Immature natural killer cell (primary cell): ENCODE measurements at regions not wholly inside any gene's neighbourhood (a gene's known extent, or its start where the extent isn't known, plus 50 kb on each side); places are given as distances from the start of the nearest gene placed in this dataset.
"Not testable (repeated sequence)": the region's sequence is repeated elsewhere in the genome, so short reads cannot be mapped to it uniquely, and the experiment has no call there.

Source experiments
- DNase-seq, 3 donors: peaks; one replicate each; pipeline ENCODE4 v3.0.0; 2022; ENCODE audit warnings: mixed read lengths in 1 of 3
- H3K27ac Mint-ChIP-seq, 6 donors: one replicate each; pipeline ENCODE4 v1.8.0; 2020; ENCODE audit warnings: mixed read lengths in 6 of 6, mild to moderate bottlenecking in 5 of 6, inconsistent platforms in 4 of 6, moderate library complexity in 3 of 6
- H3K27me3 Mint-ChIP-seq, 3 donors: one replicate each; pipeline ENCODE4 v1.8.0; 2020 to 2021; ENCODE audit warnings: low read depth in 3 of 3, mild to moderate bottlenecking in 3 of 3, mixed read lengths in 3 of 3, moderate library complexity in 3 of 3, inconsistent platforms in 1 of 3
- H3K36me3 Mint-ChIP-seq, 3 donors: one replicate each; pipeline ENCODE4 v1.8.0; 2020; ENCODE audit warnings: mixed read lengths in 3 of 3, inconsistent platforms in 2 of 3, mild to moderate bottlenecking in 2 of 3
- H3K4me1 Mint-ChIP-seq, 2 donors: one replicate each; pipeline ENCODE4 v1.8.0; 2020; ENCODE audit warnings: inconsistent platforms in 2 of 2, mild to moderate bottlenecking in 2 of 2, mixed read lengths in 2 of 2, moderate library complexity in 1 of 2
- H3K4me3 Mint-ChIP-seq, 5 donors: one replicate each; pipeline ENCODE4 v1.8.0; 2020; ENCODE audit warnings: mild to moderate bottlenecking in 5 of 5, mixed read lengths in 5 of 5, inconsistent platforms in 3 of 5, moderate library complexity in 3 of 5
- H3K9me3 Mint-ChIP-seq, 6 donors: one replicate each; pipeline ENCODE4 v1.8.0; 2020; ENCODE audit warnings: mild to moderate bottlenecking in 6 of 6, mixed read lengths in 6 of 6, inconsistent platforms in 4 of 6, moderate library complexity in 3 of 6

DNA sequence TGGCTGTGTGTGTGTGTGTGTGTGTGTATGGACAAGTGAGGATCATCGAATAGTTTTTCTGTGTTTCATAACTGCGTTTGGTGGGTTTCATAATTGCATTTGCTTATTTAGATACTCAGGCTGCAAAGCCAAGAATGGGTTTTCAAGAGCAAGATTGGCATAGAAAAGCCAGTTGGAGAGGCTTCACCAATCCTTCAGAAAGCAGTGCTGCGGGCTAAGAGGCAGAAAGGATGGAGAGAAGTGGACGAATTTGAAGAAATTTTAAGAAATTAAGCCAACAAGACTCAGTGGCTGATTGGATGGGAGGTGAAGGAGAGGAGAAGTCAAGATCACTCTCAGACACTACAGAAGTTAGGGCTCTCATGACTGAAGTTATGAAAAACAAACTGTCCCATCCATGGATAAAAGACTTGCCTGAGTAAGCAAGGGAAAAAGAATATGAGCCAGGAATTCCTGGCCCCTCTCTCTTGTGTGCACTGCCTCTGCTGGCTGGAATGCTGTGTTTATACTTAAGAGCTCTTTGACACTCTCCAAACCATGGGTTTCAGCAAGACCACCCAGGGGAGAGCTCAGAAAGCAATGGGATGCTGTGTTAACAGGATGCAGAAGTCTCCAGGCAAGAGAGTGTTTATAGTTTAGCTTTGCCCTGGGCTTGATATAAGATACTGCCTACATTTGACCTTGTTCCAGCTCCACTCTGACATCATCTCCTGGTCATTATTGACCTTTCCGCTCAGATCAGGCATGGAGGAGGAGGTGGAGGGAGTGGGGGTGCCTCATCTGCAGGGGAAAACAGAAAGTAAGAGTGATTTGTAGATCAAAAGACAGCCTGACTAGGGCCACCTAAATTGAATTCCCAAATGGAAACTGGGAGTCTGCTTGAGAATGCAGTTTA lies 232.0 kb upstream of the PLXNA2 start:
- Mint-ChIP-seq H3K36me3 (no peaks in the 10 kb centered on the region), H3K27me3 (no peaks in the 10 kb centered on the region), H3K4me3 (no peak overlapping the region), H3K4me1 (no peaks in the 10 kb centered on the region), H3K27ac (no peak overlapping the region), H3K9me3 (peaks cover 0 to 4% (median 0%) of the 10 kb centered on the region in 6 donors)
- no peak for DNase-seq

DNA sequence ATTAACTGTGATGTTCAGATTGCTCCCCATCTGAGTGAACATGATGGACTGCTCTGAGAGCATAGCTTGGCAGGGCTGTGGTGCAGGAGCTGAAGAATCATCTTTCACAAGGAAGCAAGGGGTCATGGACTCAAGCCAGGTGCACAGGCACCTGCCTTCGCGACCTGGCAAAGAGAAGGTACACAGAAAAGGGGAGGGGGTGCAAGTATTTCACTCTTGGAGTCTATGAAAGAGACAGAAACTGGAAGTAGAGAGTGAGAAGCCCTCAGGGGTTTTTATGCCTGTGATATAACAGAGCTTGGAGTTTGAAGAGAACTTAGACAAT lies 232.6 kb upstream of the PLXNA2 start:
- Mint-ChIP-seq H3K4me3 (no peak overlapping the region), H3K27me3 (no peaks in the 10 kb centered on the region), H3K36me3 (no peaks in the 10 kb centered on the region), H3K9me3 (peaks cover 0 to 4% (median 0%) of the 10 kb centered on the region in 6 donors), H3K27ac (no peak overlapping the region), H3K4me1 (no peaks in the 10 kb centered on the region)
- DNase-seq: no peak

DNA sequence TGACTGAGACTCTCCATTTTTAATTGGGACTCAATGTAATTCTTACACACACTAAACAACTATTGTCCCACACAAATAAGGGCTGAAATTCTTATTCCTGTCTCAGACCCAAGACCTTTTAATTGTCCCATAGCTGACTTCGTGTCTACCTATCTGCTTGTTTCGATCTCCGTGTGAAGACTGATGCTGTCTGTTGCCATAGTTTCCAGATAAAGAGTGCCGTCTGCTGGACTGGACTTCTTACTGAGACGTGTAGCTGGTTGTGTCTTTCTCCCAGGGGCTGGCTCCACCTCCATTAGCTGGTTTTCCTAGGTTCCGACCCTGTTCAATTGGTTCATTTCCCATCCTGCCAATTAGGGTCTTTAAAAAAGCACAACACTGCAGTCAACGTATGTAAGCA lies 235.3 kb upstream of the PLXNA2 start:
- Mint-ChIP-seq H3K4me3 (no peak overlapping the region), H3K36me3 (no peaks in the 10 kb centered on the region), H3K9me3 (peaks cover 0 to 4% (median 0%) of the 10 kb centered on the region in 6 donors), H3K4me1 (no peaks in the 10 kb centered on the region), H3K27ac (no peak overlapping the region), H3K27me3 (peaks cover 0 to 3% (median 1%) of the 10 kb centered on the region in 3 donors)
- no peak for DNase-seq

DNA sequence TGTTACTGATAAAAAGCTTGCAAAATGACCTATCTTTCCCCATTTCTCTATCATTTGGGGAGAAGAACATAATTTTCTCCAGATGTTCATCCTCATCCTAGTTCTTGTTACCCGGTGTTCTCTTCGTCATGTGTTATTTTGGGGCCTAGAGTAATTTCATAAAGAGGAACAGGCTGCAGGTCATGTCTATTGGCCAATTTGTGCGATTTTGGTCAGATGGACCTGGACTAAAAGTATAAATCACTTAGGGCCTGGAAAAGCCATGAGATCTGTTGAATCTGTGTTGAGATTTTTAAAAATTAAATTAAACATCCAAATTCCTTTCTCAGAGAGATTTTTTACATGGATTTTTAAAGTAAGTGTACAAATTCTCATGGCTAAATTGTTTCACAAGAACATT lies 241.3 kb upstream of the PLXNA2 start:
- peaks cover 0 to 3% (median 1%) of the 10 kb centered on the region in 3 donors for H3K27me3 Mint-ChIP-seq
- H3K9me3 Mint-ChIP-seq: peaks cover 0 to 2% (median under 1%) of the 10 kb centered on the region in 6 donors
- H3K27ac Mint-ChIP-seq: no peak overlapping the region
- no peaks in the 10 kb centered on the region for H3K36me3 Mint-ChIP-seq
- H3K4me1 Mint-ChIP-seq: no peaks in the 10 kb centered on the region
- no peak for DNase-seq
- no peak overlapping the region for H3K4me3 Mint-ChIP-seq

DNA sequence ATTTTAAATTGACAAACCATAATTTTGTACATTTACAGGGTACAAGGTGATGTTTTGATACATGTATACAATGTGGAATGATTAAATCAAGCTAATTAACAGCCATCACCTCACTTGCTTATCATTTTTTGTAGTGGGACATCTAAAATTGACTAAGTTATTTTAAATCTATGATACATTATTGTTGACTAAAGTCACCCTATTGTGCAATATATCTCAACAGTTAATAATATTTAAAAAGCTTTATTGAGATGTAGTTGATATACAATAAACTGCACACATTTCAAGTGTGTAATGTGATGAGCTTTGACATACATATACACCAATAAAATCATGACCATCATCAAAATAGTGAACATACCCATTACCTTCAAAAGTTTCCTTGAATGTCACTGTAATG lies 242.5 kb upstream of the PLXNA2 start:
- H3K27me3 Mint-ChIP-seq: peaks cover 0 to 5% (median 1%) of the 10 kb centered on the region in 3 donors
- no peaks in the 10 kb centered on the region for H3K4me1 Mint-ChIP-seq
- H3K36me3 Mint-ChIP-seq: no peaks in the 10 kb centered on the region
- peaks cover 0 to 2% (median under 1%) of the 10 kb centered on the region in 6 donors for H3K9me3 Mint-ChIP-seq
- no peak overlapping the region for H3K27ac Mint-ChIP-seq
- H3K4me3 Mint-ChIP-seq: no peak overlapping the region
- DNase-seq: no peak

DNA sequence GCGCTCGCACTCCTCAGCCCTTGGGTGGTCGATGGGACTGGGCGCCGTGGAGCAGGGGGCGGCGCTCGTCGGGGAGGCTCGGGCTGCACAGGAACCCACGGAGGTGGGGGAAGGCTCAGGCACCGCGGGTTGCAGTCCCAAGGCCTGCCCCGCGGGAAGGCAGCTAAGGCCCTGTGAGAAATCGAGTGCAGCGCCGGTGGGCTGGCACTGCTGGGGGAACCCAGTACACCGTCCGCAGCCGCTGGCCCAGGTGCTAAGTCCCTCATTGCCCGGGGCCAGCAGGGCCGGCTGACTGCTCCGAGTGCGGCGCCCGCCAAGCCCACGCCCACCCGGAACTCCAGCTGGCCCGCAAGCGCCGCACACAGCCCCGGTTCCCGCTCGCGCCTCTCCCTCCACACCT lies 244.2 kb upstream of the PLXNA2 start:
- H3K27ac Mint-ChIP-seq, H3K36me3 Mint-ChIP-seq: not testable (repeated sequence)

DNA sequence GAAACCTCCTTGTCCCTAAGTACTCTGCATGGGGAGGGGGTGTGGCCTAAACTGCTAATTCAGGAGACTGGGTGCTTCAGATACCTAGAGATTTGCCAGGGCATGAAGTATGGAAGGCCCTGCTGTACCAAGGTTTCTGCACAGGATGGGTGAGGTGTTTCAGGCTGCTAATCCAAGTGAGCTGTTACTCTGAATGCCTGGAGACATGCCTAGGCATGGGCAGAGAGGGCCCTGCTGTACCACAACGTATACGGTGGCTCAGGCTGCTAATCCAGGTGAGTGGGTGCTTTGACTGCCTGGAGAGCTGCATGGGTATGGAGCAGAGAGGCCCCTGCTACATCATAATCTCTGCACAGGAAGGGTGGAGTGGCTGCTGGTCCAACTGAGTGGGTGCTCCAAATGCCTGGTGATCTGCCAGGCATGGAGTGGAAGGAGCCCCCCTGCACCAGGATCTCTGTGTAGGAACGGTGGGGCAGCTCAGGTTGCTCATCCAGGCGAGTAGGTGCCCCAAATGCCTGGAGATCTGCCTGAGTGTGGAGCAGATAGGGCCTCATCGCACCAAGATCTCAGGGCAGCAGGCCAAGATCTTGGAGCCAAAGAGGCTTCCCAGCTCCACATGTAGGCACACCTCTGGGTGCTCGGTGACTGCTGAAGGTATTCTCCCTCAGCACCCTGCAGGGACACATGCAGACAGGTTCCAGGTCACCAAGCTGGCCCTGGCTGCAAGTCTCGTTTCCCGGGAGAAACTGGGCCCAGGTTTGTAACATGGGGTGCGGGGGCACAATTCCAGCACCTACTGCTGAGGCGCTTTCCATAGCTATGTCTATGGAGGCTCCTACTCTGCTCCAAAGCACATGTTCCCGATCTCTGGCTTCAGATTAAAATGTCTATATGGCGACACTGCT lies 252.5 kb upstream of the PLXNA2 start:
- Mint-ChIP-seq H3K9me3 (peaks cover 0 to 2% (median 0%) of the 10 kb centered on the region in 6 donors), H3K4me3 (no peak overlapping the region), H3K27ac (no peak overlapping the region), H3K27me3 (peaks cover 3 to 11% (median 8%) of the 10 kb centered on the region in 3 donors), H3K36me3 (peaks cover 0 to 5% (median 0%) of the 10 kb centered on the region in 3 donors), H3K4me1 (no peaks in the 10 kb centered on the region)
- no peak for DNase-seq

More for the DNA sequence above, 244.2 kb upstream of the PLXNA2 start:
- not testable (repeated sequence) for DNase-seq, H3K9me3 Mint-ChIP-seq, H3K4me1 Mint-ChIP-seq, H3K4me3 Mint-ChIP-seq, H3K27me3 Mint-ChIP-seq

DNA sequence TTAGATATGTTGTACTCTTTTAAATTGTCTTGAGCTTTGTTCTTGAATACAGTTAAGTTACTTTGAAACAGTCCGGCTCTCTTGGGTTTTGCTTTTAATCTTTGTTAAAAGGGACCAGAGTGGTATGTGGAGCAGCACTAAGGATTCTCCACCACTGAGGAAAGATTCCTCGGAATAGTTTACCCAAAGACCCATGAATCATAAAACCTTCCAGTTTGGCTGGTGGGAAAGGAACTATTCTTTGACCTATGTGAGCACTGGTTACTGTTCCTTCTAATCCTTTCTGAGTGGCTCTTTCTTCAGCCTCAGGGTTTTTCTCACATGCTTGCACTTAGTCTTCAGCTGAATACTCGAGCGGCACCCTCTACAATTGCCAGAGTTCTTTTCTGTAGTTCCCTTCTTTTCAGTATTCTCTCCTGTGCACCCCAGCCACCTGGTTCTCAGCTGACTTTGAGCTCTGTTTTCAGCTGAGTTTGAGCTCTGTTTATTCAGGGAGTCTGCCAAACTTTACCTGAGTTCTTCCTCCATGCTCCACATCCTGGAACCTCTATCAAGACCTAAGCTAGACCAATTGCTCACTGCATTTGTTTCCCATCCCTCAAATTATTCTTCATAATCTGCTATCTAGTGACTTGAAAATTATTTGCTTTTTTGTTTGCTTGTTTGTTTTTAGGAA lies 253.8 kb upstream of the PLXNA2 start:
- Mint-ChIP-seq H3K4me3 (no peak overlapping the region), H3K9me3 (peaks cover 0 to 2% (median 0%) of the 10 kb centered on the region in 6 donors), H3K36me3 (peaks cover 0 to 5% (median 0%) of the 10 kb centered on the region in 3 donors), H3K27me3 (peaks cover 3 to 11% (median 8%) of the 10 kb centered on the region in 3 donors), H3K4me1 (no peaks in the 10 kb centered on the region), H3K27ac (no peak overlapping the region)
- no peak for DNase-seq

DNA sequence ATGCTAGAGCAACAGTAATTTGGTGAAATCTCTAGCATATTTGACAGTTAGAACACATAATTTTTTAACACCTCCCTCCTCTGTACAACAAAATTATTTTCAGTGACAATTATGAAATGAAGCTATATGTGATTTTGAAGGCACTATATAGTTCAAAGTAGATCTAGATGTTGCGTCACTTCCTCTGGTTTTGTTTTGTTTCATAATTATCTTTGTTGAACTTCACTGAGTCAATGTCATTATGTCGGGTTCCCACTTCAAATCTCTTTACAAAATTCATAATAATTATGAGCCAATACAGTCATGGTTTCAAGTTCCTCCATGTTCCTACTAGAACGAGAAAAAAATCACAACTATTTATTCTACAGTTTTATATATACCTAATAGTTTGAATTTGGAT lies 254.8 kb upstream of the PLXNA2 start:
- Mint-ChIP-seq H3K27me3 (peaks cover 3 to 11% (median 8%) of the 10 kb centered on the region in 3 donors), H3K36me3 (peaks cover 0 to 5% (median 0%) of the 10 kb centered on the region in 3 donors), H3K9me3 (peaks cover 0 to 2% (median 0%) of the 10 kb centered on the region in 6 donors), H3K4me1 (no peaks in the 10 kb centered on the region), H3K27ac (no peak overlapping the region), H3K4me3 (no peak overlapping the region)
- DNase-seq: no peak

DNA sequence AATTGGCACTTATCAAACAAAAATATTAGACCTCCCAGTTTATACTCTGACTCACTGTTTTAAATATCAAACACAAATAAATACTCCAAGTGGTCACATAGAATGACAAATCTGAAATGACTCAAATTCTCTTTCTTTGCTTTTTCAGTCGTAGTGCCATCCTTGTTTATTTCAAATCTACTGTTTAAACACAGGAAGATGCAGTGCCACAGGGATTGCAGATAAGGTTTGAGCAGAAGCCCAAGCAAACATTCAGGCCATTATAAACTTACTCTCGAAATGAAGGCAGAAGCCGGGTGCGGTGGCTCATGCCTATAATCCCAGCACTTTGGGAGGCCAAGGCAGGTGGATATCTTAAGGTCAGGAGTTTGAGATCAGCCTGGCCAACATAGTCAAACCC lies 255.4 kb upstream of the PLXNA2 start:
- H3K36me3 Mint-ChIP-seq: peaks cover 0 to 5% (median 0%) of the 10 kb centered on the region in 3 donors
- peaks cover 0 to 2% (median 0%) of the 10 kb centered on the region in 6 donors for H3K9me3 Mint-ChIP-seq
- peaks cover 3 to 11% (median 8%) of the 10 kb centered on the region in 3 donors for H3K27me3 Mint-ChIP-seq
- no peaks in the 10 kb centered on the region for H3K4me1 Mint-ChIP-seq
- no peak overlapping the region for H3K4me3 Mint-ChIP-seq
- no peak overlapping the region for H3K27ac Mint-ChIP-seq
- DNase-seq: no peak

DNA sequence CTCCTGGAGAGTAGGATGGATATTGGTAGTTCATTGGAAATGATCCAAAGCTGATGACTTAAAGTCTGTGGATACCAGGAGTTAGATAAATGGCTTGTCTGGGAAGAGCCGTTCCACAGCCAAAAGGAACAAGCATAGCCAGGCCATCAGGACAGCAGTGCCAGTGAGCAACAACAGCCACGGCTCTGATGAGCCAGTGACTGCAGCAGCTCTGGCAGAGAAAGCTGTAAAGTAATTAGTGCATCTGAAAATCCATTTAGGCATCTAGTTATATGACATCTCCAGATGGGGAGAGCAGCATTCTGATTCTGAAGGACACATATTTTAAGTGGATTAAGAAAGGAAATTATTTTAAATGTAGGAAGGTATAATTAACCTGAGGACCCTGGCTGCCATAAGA lies 256.2 kb upstream of the PLXNA2 start:
- Mint-ChIP-seq H3K4me1 (no peaks in the 10 kb centered on the region), H3K27ac (no peak overlapping the region), H3K36me3 (peaks cover 0 to 5% (median 0%) of the 10 kb centered on the region in 3 donors), H3K9me3 (peaks cover 0 to 2% (median 0%) of the 10 kb centered on the region in 6 donors), H3K27me3 (peaks cover 3 to 11% (median 8%) of the 10 kb centered on the region in 3 donors), H3K4me3 (no peak overlapping the region)
- no peak for DNase-seq

DNA sequence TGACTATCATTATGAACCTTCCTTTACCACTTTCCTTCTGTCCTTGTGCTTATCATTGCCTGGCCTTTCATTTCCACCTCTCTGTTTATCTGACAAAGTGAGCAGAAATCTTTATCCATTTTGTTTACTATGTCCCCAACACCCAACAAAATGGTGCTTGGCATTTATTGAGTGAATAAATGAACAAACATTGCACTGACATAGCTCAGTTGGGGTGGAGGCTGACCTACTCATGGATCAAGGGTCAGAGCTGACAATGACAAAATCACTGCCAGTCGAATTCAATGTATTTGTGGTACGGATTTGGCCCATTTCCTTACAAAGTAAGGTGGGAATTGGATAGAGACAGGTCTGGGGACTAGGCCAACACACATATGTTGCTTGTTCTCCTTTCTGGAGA lies 257.4 kb upstream of the PLXNA2 start:
- Mint-ChIP-seq H3K9me3 (peaks cover 0 to 2% (median 0%) of the 10 kb centered on the region in 6 donors), H3K36me3 (peaks cover 0 to 5% (median 0%) of the 10 kb centered on the region in 3 donors), H3K27ac (no peak overlapping the region), H3K27me3 (peaks cover 3 to 11% (median 9%) of the 10 kb centered on the region in 3 donors), H3K4me1 (no peaks in the 10 kb centered on the region), H3K4me3 (no peak overlapping the region)
- DNase-seq: no peak

DNA sequence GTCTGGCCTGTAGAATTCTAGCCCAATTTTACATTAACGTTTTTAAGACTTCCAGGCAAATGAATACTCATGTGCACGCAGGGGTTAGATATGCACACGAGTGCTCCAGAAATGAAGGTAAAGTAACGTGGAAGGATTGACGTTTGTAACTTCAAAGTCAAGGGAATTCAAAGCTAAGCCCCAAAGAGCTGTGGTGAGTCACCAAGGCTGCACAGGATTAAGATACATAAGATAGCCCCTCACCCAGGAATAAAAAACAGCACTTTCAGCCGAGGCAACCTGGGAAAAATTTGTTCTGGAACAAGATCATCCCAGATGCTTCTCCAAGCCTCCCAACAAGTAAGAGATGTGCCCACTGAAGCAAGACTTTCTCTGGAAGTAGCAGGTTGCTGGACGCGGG lies 259.6 kb upstream of the PLXNA2 start:
- H3K4me1 Mint-ChIP-seq: no peaks in the 10 kb centered on the region
- H3K27ac Mint-ChIP-seq: no peak overlapping the region
- peaks cover 0 to 5% (median 0%) of the 10 kb centered on the region in 3 donors for H3K36me3 Mint-ChIP-seq
- no peak overlapping the region for H3K4me3 Mint-ChIP-seq
- H3K27me3 Mint-ChIP-seq: peaks cover 2 to 6% (median 6%) of the 10 kb centered on the region in 3 donors
- H3K9me3 Mint-ChIP-seq: peaks cover 0 to 2% (median 0%) of the 10 kb centered on the region in 6 donors
- no peak for DNase-seq
